ENCODE measurements at regions not wholly inside any gene's neighbourhood (a gene's known extent, or its start where the extent isn't known, plus 50 kb on each side); places are given as distances from the start of the nearest gene placed in this dataset.
A peak's percentile ranks its signal among the peaks of the same experiment; 100 is the strongest.

DNA sequence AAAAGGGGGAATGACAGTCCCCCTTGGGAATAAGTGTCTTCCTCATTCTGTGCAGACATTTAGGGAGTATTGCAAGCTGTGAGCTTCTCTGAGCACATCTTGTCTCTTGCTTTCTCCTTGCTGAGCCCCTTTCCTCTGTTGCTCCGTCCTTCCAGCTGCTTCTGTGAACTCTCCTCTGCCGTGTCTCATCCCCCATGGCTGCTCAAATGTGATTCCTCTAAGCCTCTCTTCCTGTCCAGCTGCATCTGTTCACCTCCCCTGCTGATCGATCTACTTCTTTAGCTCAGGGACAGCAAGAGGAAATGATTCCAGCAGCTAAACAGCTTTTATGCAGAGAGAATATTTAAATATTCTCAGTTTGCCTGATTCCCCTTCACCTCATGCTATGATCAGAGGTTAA, 328.0 kb upstream of the DNAJC19 start:
- H4K8ac ChIP-seq (ENCODE audit: extremely low read depth, insufficient read depth, low read length), result no peak overlapping the region
- H3K79me2 ChIP-seq (ENCODE audit: control insufficient read depth in 1 of 2, insufficient read depth in 2 of 2, low read length in 2 of 2), result no peaks in the 10 kb centered on the region
- 60% methylated on average over 3 of the region's 3 CpGs; no CpG with 5 or more reads in 1 of the 2 experiments for WGBS, 2 experiments (ENCODE audit: extremely low coverage in 1 of 2, insufficient coverage in 1 of 2, insufficient read length in 1 of 2, insufficient replicate concordance in 2 of 2, low coverage in 1 of 2, low lambda C conversion rate in 2 of 2, missing lambda C conversion rate in 1 of 2)
- no peak overlapping the region for H3K56ac ChIP-seq (replicated peaks; ENCODE audit: insufficient read length, low read depth, low read length)
- H3K18ac ChIP-seq (ENCODE audit: extremely low read depth, low read length), result no peak overlapping the region
- H3K4me2 ChIP-seq (ENCODE audit: insufficient read depth in 1 of 2, low read depth in 2 of 2, low read length in 2 of 2), result no peak overlapping the region
- no peak overlapping the region for H2BK12ac ChIP-seq (ENCODE audit: low read depth, low read length)
- no peak overlapping the region for H3K4me3 ChIP-seq (ENCODE audit: extremely low read depth in 1 of 4, insufficient read depth in 2 of 4, low read depth in 3 of 4, low read length in 4 of 4)
- FAIRE-seq (no peak), DNase-seq (ENCODE audit: low read depth in 1 of 2, low spot score in 2 of 2) (no peak)
- ChIA-PET CTCF (ENCODE audit: partially characterized antibody) (interaction anchor here (1.1 to 4.0 kb wide), 3 partner anchors 9 to 384 kb away, joined by 3 to 18 read pairs (median 9); no protein-coding TSS in a partner anchor), POLR2A (ENCODE audit: partially characterized antibody) (no interaction called here)
- H2AK5ac ChIP-seq (ENCODE audit: low read depth, low read length), result no peak overlapping the region
- no peak overlapping the region for H3K23ac ChIP-seq (ENCODE audit: insufficient read length)
- no peak overlapping the region for H3K27ac ChIP-seq (ENCODE audit: low read depth, low read length)
- H4K20me1 ChIP-seq (replicated peaks in 1 of 2; ENCODE audit: control insufficient read depth in 1 of 2, insufficient read depth in 2 of 2, low read length in 2 of 2), result no peaks in the 10 kb centered on the region
- H3K9me3 ChIP-seq (ENCODE audit: insufficient read depth in 2 of 2, low read depth in 1 of 2, low read length in 1 of 2), result no peaks in the 10 kb centered on the region
- no peak overlapping the region for H2BK15ac ChIP-seq (ENCODE audit: low read length)
- peaks cover 3% of the 10 kb centered on the region; the same call in 1 of the 2 replicates for H3K23me2 ChIP-seq (ENCODE audit: low read depth, low read length)
- no peak overlapping the region for H2BK120ac ChIP-seq (replicated peaks; ENCODE audit: low read depth, low read length)
- no peak overlapping the region for H3K4ac ChIP-seq (replicated peaks; ENCODE audit: insufficient read length, low read depth, low read length)
- no peak for TF ChIP-seq SUZ12 (IDR thresholded peaks at IDR 0.05; ENCODE audit: low read length)
- no peak for TF ChIP-seq TEAD4 (IDR thresholded peaks at IDR 0.05; ENCODE audit: low read depth, low read length)
- H3K9ac ChIP-seq (replicated peaks in 1 of 4; ENCODE audit: extremely low read depth in 1 of 4, low read depth in 3 of 4, low read length in 3 of 4), result no peak overlapping the region
- no peaks in the 10 kb centered on the region for H3K4me1 ChIP-seq (replicated peaks in 1 of 4; ENCODE audit: control insufficient read depth in 3 of 4, insufficient read depth in 4 of 4, low read length in 3 of 4)
- no peak overlapping the region for H3K14ac ChIP-seq (ENCODE audit: insufficient read length)
- H2BK20ac ChIP-seq (ENCODE audit: low read length), result no peak overlapping the region
- H4K5ac ChIP-seq (ENCODE audit: insufficient read length, low read depth, low read length), result no peak overlapping the region
- no peaks in the 10 kb centered on the region for H3K36me3 ChIP-seq (ENCODE audit: control insufficient read depth in 2 of 4, insufficient read depth in 4 of 4, low read length in 3 of 4)
- 0 out of 2 replicates have a peak overlapping the region, but pooled peaks have one; percentile 62 for H2AFZ ChIP-seq (ENCODE audit: low read length)
- no peak overlapping the region for H2BK5ac ChIP-seq (ENCODE audit: low read depth, low read length)
- no peaks in the 10 kb centered on the region for H3K79me1 ChIP-seq (ENCODE audit: low read depth, low read length)
- H3K27me3 ChIP-seq (replicated peaks in 1 of 4; ENCODE audit: control insufficient read depth in 3 of 4, extremely low read depth in 1 of 4, insufficient read depth in 3 of 4, low read length in 3 of 4), result no peaks in the 10 kb centered on the region
- H4K91ac ChIP-seq (replicated peaks; ENCODE audit: insufficient read length, low read length), result no peak overlapping the region
